Fibroblast of mammary gland (primary cell): ENCODE measurements at regions not wholly inside any gene's neighbourhood (a gene's known extent, or its start where the extent isn't known, plus 50 kb on each side); places are given as distances from the start of the nearest gene placed in this dataset.
A peak's percentile ranks its signal among the peaks of the same experiment; 100 is the strongest.

Experiments used
- DNase-seq: peaks from one replicate; pipeline ENCODE4 v3.0.0-alpha.2; 2010; ENCODE audit warnings: low read depth
- H3K4me3 ChIP-seq: 2 replicates; pipeline ENCODE4 v1.5.1; 2011; ENCODE audit warnings: low read depth, mild to moderate bottlenecking, low read length, moderate library complexity; ENCODE audit not compliant: control insufficient read depth
- TF ChIP-seq, protein P1 (sequence below): conservative IDR thresholded peaks from 2 replicates; pipeline ENCODE4 v1.5.1; 2011; ENCODE audit warnings: low read depth, low read length, inconsistent platforms; ENCODE audit not compliant: control insufficient read depth, insufficient read depth

DNA sequence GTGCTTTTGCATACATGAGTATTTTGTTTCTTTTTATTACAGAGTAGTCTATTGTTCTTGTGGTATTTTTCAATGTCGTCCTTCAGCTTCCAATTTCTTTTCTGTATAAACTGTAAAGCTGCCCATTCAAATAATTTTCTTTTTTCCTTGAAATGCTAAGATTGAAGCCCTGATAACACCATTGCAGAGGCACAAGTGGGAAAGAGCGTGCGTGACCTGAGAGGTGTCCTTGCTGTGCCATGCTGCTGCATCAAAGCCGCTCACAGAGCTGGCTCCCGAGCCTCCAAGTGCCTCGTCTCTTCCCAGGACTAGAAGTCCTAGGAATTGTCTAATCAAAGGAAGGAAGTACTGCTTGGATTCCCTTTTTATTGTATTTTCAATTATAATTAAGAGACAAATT, 101.9 kb upstream of the PFN2 start:
- TF ChIP-seq, protein P1, sequence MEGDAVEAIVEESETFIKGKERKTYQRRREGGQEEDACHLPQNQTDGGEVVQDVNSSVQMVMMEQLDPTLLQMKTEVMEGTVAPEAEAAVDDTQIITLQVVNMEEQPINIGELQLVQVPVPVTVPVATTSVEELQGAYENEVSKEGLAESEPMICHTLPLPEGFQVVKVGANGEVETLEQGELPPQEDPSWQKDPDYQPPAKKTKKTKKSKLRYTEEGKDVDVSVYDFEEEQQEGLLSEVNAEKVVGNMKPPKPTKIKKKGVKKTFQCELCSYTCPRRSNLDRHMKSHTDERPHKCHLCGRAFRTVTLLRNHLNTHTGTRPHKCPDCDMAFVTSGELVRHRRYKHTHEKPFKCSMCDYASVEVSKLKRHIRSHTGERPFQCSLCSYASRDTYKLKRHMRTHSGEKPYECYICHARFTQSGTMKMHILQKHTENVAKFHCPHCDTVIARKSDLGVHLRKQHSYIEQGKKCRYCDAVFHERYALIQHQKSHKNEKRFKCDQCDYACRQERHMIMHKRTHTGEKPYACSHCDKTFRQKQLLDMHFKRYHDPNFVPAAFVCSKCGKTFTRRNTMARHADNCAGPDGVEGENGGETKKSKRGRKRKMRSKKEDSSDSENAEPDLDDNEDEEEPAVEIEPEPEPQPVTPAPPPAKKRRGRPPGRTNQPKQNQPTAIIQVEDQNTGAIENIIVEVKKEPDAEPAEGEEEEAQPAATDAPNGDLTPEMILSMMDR: no peak
- DNase-seq: no peak
- H3K4me3 ChIP-seq: no peak overlapping the region

DNA sequence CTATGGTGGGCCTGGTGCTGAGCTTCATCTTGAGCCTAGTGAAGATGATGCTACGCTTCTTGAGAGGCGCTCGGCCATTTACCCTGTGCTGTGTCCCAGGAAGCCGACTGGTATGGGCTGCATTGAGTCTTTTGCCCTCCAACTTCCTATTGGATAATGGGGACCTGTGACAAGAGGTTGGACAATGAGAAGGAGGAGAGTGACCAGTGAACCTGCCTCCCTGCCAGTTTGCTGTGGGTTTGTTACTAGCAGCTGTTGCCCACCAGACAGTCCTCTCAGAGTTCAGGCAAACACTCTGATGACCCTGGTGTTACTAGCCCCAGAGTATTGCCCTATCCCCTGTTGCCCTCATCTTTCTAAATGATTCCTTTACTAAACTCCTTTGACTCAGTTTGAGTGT, 99.6 kb upstream of the PFN2 start:
- no peak overlapping the region for H3K4me3 ChIP-seq
- TF ChIP-seq, protein P1: no peak
- no peak for DNase-seq

GRCh38 chr3:150069633-150070032, 98.9 kb upstream of the PFN2 start:
- no peak for DNase-seq
- no peak overlapping the region for H3K4me3 ChIP-seq
- TF ChIP-seq, protein P1: no peak

DNA sequence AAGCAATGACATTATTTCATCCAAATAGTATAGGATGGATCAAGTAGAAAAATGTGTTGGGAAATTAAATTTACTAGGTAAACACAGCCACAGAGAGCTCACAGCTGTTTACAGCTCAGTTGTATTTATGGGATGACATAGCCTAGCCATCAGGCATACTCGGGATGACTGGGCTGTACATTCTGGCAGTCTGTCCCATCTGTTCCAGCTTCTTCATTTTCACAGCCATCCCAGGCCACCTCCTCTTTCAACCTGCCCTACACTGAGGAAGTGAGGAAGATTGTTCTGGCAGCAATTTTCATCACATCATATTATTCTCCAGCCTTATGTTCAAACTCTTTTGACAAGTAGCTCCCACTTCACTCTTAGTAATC, 98.4 kb upstream of the PFN2 start:
- H3K4me3 ChIP-seq: no peak overlapping the region
- DNase-seq: peak; percentile 20
- TF ChIP-seq, protein P1: no peak

DNA sequence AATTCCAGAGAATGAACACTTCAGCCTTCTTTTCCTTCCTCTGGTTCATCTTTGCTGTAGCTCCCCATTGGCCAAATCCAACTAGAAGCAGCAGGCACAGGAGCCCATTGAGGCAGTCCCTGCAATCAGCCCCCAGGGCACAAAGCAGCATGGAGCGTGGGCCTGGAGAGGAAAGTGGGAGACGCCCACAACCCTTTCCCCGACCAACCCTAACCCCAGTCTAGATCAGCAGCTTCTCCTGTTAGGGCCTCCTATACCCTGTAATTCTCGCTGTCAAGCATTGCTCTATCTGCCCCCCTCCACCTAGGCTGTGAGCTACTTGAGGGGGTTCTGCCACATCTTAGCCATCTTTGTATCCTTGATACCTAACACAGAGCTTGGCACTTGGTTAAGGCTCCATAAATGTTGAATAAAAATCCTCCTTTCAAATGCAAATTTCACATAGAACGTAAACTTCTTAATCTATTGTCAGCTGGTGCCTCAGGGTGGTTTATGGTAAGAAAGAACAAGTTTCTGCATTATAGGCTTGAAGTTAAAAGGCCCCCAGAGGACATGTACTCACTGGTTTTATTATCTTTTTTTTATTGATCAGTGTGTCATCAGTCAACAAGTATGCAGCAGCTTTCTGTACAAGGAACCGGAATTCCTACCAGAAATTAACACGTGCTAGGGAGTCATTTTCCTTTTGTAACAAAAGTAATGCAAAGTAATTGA, 97.9 kb upstream of the PFN2 start:
- no peak for DNase-seq
- H3K4me3 ChIP-seq: no peak overlapping the region
- TF ChIP-seq, protein P1: no peak

DNA sequence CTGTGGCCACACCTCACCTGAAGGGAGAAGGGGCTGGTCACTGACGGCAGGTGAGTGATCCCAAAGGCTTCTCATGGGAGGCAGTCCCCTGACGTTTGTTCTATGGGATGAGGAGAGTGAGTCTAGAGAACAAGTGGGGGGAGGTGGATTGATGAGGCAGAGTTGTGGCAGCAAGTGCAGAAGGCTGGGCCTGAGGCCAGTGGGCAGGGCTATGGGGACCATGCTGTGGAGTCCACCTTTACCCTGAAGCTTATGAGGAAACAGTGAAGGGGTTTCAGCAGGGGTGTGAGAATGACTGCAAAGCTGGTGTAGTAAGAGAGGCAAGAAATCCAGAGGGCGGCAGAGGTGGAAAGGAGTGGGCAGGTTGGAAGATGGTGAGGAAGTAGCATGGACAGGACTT, 96.9 kb upstream of the PFN2 start:
- no peak overlapping the region for H3K4me3 ChIP-seq
- no peak for DNase-seq
- TF ChIP-seq, protein P1: no peak

- no peak for DNase-seq
- no peak overlapping the region for H3K4me3 ChIP-seq
- TF ChIP-seq, protein P1: no peak
These were observed 94.3 kb upstream of the PFN2 start for GRCh38 chr3:150064971-150065370.
